HG02885 (cell line): ENCODE measurements at regions not wholly inside any gene's neighbourhood (a gene's known extent, or its start where the extent isn't known, plus 50 kb on each side); places are given as distances from the start of the nearest gene placed in this dataset.
"Not testable (repeated sequence)": the region's sequence is repeated elsewhere in the genome, so short reads cannot be mapped to it uniquely, and the experiment has no call there.

ENCODE experiments used
- ATAC-seq: cut with Tn5 transposase; IDR thresholded peaks from one replicate; pipeline ENCODE4 v1.9.1; 2021; ENCODE audit warnings: mild to moderate bottlenecking; ENCODE audit not compliant: unreplicated experiment, poor library complexity

GRCh38 chr11:33532720-33533385 lies 167.8 kb downstream of the C11orf91 start:
- no peak for ATAC-seq

- no peak for ATAC-seq
Observed at GRCh38 chr11:33532257-33532656, 168.4 kb downstream of the C11orf91 start.

- ATAC-seq: no peak
Observed at GRCh38 chr11:33531743-33532181, 168.9 kb downstream of the C11orf91 start.

- no peak for ATAC-seq
Observed at GRCh38 chr11:33530815-33531214, 169.8 kb downstream of the C11orf91 start.

- no peak for ATAC-seq
Observed at GRCh38 chr11:33529461-33529860, 171.2 kb downstream of the C11orf91 start.

DNA sequence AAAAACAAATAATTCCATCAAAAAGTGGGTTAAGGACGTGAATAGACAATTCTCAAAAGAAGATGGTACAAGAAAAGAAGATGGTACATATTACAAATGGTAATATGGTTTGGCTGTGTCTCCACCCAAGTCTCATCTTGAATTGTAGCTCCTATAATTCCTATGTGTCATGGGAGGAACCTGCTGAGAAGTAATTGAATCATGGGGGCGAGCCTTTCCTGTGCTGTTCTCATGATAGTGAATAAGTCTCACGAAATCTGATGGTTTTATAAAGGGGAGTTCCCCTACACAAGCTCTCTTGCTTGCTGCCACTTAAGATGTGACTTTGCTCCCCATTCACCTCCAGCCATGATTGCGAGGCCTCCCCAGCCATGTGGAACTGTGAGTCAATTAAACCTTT lies 172.9 kb downstream of the C11orf91 start:
- not testable (repeated sequence) for ATAC-seq

DNA sequence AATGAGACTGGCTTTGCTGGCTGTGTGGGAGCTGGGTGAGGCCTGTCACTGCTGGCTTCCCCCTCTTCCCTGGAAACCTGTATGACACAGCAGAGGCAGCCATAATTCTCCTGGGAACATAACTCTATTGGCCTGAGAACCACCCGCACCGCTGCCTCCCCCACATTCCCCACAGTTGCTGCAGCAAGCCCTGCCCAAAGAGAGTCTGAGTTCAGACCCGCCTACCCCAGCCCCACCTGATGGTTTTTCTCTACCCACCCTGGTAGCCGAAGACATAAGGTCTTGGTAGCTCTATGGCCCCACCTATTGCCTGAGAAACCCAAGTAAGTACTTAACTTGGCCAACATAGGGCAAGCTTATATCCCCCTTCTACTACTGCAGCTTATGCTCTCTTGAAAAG lies 174.8 kb downstream of the C11orf91 start:
- ATAC-seq: no peak

DNA sequence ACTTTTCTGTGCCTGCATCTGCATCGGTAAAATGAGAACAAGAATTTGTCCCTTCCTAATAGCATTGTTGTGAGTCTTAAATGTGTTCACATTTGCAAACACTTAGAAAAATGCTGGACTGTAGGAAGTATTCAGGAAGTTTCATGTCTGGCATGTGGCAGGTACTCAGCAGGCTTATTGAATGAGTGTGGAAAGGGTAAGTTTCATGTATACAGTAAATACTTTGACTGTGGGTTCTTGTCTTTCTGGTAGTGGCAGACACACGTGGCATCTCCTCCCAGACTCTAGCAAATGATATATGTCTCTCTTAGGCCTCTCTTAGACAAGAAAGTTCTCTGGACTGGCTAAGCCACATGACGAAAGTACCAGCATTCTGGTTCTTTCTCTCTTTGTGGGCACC lies 179.2 kb downstream of the C11orf91 start:
- no peak for ATAC-seq

DNA sequence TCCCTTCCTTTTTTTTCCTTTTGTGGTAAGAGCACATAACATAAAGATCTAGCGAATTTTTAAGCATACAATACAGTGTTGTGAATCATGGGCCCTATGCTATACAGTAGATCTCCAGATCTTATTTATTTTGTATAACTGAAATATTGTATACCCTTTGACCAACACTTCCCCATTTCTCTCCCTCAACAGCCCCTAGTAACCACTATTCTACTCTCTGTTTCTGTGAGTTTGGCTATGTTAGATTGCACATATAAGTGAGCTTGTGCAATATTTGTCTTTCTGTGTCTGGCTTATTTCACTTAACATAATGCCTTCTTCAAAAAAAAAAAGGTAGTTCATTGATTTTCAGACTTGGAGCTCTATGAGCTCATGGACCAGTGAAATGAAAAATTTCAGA lies 180.5 kb downstream of the C11orf91 start:
- no peak for ATAC-seq

- peak; percentile 56 for ATAC-seq
Observed at GRCh38 chr11:33515347-33515746, 185.3 kb downstream of the C11orf91 start.

GRCh38 chr11:33514079-33514925 lies 186.3 kb downstream of the C11orf91 start:
- ATAC-seq: no peak

GRCh38 chr11:33509632-33510031 lies 191.0 kb downstream of the C11orf91 start:
- no peak for ATAC-seq

- ATAC-seq: no peak
Observed at GRCh38 chr11:33507967-33508366, 192.7 kb downstream of the C11orf91 start.

DNA sequence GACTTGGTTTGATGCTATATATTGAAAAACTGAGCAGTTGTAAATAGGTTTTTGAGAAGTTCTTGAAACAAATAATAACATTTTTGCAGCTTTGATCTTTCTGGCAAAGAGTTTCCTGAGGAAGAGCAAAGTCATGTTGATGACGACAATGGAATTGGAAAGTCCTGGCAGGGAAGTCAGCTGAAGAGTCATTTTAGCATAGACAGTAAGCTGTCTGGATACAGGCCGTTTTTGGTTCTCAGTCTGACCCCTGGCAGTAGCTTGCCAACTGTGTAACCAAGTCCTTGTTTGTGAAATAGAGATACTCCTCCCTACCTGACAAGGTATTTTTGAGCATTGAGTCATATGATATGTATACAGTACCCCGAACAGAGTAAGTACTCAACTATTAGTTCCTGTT lies 193.3 kb downstream of the C11orf91 start:
- ATAC-seq: no peak

DNA sequence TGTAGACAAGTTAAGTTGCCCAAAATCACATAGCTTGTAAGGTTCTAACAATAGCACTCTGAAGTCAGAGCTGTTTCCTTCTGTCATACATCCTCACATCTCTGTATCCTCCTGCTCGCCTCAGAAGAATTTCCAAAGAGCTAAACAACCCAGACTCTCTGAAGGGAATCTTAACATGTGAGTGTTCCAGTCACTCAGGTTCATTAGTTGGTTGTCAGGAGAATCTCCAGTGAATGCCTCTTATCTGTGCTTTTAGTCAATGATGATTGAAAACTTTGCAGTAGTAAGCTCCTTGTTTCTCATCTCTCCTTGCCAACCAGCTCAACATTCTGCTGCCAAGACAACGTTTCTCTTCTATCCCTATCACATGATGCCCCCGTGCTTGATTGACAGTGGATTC lies 195.5 kb downstream of the C11orf91 start:
- ATAC-seq: no peak

DNA sequence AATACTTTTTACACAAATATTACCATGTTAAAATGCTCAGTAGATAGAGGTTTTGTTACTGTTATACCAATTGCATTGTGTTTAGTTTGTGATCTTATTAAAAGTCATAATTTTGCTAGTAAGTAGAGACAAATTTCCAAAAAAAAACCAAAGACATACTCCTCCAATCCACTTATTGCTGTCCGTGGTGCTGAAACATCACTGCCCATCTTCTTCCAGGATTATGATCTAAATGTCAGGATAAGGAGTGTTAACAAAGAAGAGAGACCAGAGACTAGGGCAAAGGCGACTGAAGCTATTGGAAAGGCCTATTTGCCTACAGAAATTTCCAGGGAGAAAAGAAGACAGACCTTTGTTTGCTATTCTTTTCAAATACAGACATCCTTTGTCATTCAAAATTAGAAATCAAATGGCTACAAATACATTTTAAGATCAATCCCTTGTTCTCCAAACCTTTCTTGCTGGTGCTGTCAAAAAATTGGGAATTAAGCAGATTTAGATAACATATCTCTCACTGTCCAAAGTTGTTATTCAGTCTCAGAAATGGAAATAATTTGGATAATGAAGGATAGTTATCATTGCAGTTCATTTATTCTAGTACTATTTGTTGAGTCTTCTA lies 199.7 kb downstream of the C11orf91 start:
- no peak for ATAC-seq

DNA sequence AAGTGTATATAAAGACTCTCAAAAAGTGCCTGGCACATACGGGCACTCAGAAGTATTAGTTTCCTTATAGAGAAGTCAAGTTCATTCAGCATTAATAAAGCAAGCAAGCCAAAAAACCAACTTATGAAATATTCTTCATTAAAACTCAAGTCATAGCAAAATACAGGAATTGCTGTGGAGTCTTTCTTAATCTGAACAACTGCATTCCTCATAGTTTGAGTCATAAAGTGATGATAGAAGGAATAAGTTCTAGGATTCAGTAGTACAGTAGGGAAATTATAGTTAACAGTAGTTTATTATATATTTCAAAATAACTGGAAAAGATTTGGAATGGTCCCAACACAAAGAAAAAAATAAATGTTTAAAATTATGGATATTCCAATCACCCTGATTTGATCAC lies 200.3 kb downstream of the C11orf91 start:
- ATAC-seq: no peak

GRCh38 chr11:33492596-33492995 lies 208.0 kb downstream of the C11orf91 start:
- ATAC-seq: no peak

DNA sequence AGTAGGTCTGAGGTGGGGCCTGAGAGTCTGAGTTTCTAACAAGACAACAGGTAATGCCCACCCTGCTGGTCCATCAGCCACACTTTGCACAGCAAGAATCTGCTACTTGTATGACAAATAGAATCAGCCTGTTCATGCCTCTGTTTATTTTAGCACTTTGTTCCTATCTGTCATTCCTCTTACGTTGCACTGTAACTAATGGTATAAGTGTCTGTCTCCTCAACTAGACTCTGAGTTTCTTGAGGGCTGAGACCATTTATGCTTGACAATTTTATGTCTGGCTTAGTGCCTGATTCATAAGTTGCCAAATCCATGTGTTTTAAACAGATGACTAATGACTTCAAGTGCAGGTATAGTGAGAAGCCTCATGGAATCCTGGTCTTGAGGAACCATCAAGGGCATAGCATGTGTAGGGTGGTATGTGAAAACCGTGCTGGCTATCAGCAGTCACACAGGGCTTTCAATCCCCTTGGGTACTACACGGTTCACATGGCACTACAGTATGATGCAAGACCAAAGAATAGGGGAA lies 209.7 kb downstream of the C11orf91 start:
- no peak for ATAC-seq

GRCh38 chr11:33488971-33489370 lies 211.7 kb downstream of the C11orf91 start:
- ATAC-seq: no peak

- ATAC-seq: no peak
Observed at GRCh38 chr11:33480626-33481025, 220.0 kb downstream of the C11orf91 start.
